ENCODE measurements at regions not wholly inside any gene's neighbourhood (a gene's known extent, or its start where the extent isn't known, plus 50 kb on each side); places are given as distances from the start of the nearest gene placed in this dataset.

DNA sequence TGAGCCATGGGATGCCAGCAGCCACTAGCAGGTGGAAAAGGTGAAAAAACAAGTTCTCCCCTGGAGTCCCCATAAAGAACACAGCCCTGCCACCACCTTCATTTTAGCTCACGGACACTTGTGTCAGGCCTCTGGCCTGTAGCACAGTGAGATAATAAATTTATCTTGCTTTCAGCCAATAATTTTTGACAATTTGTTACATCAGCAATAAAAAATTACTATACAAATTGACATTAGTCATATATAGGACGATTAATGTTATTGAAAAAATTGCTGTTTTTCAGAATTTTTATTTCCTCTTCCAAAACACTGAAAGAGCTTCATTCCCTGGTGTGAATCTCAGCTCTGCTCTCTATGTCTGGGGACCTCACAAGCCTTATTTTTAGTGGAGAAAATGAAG lies 152.9 kb upstream of the ETV3 start:
- DNase-seq (ENCODE audit: low read depth), result no peak

DNA sequence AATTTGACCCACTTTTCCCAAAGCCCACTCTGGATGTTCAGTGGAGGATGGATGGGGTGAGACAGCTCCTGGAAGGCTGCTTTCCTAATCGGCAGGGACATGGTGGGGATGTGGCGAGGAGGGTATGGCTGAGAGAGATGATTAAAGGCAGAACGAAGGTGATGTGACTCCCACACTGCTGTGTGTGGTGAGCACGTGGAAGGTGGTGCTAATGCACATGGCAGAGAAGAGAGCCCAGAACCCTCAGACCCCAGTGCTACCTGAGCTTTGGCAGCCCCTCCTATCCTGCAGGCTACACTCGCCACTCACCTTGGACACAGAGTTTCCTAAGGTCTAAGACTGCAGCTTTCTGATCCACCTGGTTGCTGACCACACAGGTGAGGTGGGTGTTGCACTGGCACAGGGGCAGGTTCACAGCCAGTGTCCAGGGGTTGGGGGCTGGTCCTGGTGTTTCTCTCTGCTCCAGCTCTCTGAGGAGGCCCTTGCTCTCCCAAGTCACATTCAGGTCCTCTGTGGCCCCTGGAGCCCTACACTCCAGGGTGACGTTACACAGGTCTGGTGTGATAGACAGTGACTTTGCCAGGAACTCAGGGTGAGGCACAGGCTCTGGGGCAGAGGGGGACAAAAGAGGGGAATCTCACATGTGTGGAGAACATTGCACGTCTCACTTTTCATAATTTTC lies 151.4 kb upstream of the ETV3 start:
- no peak for DNase-seq (ENCODE audit: low read depth)

- DNase-seq (ENCODE audit: low read depth), result no peak
Observed at GRCh38 chr1:157288996-157289395, 150.8 kb upstream of the ETV3 start.

DNA sequence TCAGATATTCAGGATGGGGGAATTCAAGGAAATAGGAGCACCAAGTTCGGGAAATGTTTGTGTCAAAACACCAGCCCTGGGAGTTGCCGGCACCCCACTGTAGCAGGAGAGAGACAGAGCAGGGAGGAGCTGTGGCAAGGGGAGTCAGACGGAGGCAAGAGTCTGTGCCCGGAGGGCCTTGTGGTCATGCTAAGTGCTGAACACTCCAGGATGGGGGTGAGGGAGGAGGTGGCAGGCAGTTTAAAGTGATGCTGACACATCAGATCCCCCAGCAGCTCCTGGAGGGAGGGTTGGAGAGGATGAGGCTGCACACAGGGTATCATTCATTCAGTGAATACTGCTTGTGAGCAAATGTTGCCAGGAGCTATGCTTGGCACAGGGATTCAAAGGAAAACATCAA lies 150.3 kb upstream of the ETV3 start:
- no peak for DNase-seq (ENCODE audit: low read depth)

DNA sequence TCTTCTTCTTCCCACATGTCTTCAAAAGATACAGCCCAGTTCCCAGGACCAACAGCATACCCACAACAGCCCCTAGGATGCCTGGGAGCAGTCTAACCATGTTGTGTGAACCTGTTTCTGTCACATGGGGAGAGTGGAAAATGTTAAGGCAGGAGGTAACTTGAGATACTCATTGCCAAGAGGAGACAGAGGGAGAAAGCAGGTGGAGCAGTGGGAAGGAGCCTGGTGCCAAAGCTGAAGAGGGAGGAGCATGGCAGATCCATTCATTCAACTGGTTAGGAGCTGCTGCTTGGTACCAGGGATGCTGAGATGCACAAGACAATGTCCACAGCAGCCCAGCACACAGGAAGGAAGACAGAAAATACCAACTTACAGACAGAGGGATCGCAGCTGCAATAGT lies 149.8 kb upstream of the ETV3 start:
- no peak for DNase-seq (ENCODE audit: low read depth)

- no peak for DNase-seq (ENCODE audit: low read depth)
Observed at GRCh38 chr1:157287462-157287861, 149.3 kb upstream of the ETV3 start.

DNA sequence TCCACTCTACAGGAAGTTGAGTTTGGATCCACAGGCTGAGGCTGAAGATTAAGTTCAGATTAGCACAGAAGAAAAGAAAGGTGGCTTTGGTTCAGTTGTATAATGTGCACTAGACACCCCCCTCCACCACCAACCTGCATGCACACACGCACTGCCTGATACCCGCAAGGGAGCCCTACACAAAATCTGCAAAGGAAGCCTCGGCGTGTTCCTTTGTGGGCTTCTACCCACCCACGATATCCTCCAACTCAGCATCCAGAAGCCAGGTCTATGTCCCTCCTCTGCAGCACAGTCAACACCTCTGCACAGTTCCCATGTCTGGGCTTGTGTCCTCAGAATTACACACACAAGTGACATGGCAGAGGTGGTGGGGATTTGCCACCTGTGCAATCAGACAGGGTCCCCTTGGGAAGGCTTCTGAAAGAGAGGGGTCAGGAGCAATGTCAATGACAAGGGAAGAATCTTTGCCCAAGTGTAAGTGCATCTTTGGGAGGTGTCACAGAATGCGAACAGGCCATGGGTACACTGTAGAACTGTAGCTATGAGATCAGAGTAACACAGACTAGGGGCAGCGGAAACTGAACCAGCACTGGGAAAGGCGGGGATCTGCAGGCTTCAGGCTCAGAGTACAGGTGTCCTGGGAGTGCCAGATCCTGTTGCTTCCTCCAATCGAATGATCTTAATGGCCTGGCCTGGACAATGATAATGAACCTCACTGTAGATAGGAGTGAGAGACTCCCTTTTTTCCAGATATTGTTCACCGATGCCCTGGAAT lies 148.6 kb upstream of the ETV3 start:
- no peak for DNase-seq (ENCODE audit: low read depth)

GRCh38 chr1:157286096-157286495 lies 147.9 kb upstream of the ETV3 start:
- DNase-seq (ENCODE audit: low read depth), result no peak

- DNase-seq (ENCODE audit: low read depth), result no peak
Observed at GRCh38 chr1:157284451-157284850, 146.3 kb upstream of the ETV3 start.

DNA sequence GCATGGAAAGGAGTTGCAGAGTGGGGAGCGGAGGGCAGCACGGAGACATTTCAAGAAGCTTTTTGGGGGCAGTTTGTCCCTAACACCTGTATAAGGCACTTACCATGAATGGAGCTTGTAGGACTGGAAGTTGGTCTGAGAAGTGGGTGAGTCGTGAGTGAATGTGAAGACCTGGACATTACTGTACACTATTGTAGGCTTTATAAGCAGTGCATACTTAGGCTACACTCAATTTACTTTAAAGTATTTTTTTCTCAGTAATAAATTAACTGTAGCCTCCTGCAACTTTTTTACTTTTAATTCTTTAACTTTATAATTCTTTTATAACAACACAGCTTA lies 141.6 kb upstream of the ETV3 start:
- no peak for DNase-seq (ENCODE audit: low read depth)

DNA sequence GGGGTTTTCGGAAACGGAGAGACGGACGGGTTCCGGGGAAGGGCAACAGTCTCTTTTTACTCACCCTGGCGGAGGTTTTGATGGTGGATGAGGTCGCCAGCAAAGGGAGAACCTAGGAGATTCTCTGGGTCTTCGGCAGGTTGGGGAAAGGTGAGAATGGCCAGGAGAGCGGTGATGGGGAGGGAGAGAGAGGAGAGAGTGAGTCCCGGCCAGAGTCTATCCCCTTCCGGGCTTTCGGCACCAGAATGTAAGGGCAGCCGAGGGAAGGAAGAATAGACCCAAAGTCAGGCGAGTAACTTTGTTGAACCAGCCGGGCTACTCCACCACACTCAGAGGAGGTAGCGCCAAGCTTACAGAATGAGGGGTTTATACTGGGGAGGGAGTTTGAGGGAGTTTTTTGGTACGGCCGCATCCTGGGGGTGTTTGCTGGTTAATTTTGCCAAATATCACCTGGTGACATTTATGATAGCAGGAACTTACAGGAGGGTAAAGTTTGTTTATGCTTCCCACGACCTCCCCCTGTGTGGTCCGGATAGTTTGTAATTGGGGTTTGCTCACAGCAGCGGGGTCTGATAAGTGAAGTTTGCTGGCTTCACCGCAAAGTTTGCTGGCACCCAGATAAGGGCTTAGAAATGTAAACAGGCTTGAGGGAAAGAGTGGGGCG lies 141.1 kb upstream of the ETV3 start:
- peak; percentile 4 for DNase-seq (ENCODE audit: low read depth)

GRCh38 chr1:157278383-157279137 lies 140.4 kb upstream of the ETV3 start:
- DNase-seq (ENCODE audit: low read depth), result no peak

GRCh38 chr1:157277913-157278312 lies 139.7 kb upstream of the ETV3 start:
- no peak for DNase-seq (ENCODE audit: low read depth)

GRCh38 chr1:157277281-157277680 lies 139.1 kb upstream of the ETV3 start:
- no peak for DNase-seq (ENCODE audit: low read depth)

DNA sequence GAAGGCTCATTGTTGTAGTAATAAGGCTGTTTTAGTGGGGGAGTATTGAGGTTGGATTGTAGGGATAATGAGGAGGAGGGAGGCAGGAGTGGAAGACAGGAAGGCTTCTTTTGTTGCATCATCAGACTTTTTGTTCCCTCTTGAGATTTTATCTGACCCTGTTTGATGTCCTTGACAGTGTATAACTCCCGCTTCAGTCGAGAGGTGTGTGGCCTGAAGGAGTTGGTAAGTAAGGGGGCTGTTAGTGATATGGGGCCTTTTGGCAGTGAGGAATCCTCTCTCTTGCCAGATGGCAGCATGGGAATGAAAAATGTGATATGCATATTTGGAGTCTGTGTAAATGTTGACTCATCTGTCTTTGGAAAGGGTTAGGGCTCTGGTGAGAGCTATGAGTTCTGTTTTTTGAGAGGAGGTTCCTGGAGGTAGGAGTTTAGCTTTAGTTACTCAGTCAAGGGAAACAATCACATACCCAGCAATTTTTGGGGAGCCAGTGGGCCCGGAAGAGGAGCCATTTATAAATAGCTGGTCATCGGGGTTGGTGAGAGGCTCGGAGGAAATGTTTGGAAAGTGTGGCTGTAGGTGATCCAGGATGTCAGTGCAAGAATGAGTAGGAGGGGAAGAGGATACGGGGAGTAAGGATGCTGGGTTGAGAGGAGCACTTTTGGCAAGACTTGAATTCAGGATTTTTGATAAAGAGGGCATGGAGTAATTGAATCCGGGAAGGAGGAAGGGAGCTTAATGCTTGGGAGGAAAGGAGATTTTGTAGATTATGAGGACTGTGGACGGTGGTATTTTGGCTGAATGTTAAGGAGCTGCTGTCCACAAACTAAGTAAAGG lies 136.7 kb upstream of the ETV3 start:
- peak; percentile 46 for DNase-seq (ENCODE audit: low read depth)

DNA sequence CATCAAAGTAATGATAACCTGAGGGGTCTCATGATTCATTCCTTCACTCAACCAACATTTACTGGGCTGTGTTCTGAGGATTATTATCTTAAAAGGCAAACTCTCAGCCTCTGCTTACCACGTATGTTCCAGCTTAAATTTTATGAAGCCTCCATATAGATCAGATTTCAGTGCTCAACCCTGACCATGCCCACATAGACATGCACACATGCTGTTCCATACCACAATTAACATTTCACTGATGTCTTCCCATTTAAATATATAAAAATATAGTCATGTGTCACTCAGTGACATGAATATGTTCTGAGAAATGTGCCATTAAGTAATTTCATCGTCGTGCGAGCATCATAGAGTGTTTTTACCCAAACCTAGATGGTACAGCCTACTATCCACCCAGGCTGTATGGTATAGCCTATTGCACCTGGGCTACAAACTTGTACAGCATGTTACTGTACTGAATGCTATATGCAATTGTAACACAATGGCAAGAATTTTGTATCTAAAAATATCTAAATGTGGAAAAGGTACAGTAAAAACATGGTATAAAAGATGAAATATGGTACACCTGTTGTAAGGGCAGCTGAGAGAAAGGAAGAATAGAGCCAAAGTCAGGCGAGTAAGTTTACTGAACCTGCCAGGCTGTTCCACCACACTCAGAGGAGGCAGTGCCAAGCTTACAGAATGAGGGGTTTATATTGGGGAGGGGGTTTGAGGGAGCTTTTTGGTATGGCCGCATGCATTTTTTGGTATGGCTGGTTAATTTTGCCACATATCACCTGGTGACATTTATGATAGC lies 134.7 kb upstream of the ETV3 start:
- DNase-seq (ENCODE audit: low read depth), result no peak

DNA sequence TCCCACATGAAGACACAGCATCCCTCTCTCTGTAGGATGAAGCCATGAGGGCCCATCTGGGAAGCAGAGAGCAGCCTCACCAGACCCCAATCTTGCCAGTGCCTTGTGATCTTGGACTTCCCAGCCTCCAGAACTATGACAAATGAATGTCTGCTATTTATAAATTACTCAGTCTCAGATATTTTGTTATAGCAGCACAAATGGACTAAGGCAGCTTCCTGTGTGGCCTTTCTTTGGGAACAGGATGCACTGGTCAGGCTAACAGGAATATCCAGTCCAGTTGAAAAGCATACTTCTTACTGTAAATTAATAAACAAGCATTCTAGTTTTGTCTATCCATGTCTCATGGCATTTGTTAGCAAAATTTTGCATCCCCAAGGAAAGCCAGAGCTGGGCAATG lies 134.1 kb upstream of the ETV3 start:
- DNase-seq (ENCODE audit: low read depth), result no peak

GRCh38 chr1:157270705-157271274 lies 132.6 kb upstream of the ETV3 start:
- DNase-seq (ENCODE audit: low read depth), result no peak

DNA sequence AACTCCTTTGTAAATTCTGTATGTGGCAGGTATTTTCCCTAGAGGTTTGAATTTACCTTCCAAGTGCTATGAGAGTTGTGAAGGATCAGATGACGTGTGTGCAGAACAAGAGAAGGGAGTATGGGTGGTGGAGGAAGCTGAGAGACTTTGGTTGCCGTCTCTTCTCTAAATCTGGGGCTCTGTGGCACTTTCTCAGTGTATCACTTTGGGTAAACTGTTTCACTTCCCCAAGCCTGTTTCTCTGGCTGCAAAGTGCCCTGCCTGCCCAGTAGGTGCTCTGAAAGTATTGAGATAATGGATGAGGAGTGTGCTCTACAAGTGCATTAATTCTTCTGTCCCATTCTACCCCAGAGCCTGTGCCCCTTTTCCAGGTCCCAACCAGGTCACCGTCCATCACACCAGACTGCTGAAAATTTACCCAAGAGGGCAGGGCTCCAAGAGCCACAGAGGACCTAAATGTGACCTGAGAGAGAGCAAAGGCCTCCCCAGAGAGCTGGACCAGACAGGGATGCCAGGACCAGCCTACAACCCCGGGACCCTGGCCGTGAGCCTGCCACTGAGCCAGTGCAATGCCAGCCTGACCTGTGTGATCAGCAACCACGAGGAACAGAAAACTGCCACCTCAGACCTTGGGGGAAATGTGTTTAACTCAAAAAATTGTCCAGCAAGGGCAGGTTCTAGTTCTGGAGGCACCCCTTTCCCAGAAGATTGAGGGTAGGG lies 131.6 kb upstream of the ETV3 start:
- DNase-seq (ENCODE audit: low read depth), result no peak

- no peak for DNase-seq (ENCODE audit: low read depth)
Observed at GRCh38 chr1:157262891-157263290, 124.7 kb upstream of the ETV3 start.
